HG03342 (cell line): ENCODE measurements at regions not wholly inside any gene's neighbourhood (a gene's known extent, or its start where the extent isn't known, plus 50 kb on each side); places are given as distances from the start of the nearest gene placed in this dataset.
"Not testable (repeated sequence)": the region's sequence is repeated elsewhere in the genome, so short reads cannot be mapped to it uniquely, and the experiment has no call there.

Experiments
- ATAC-seq: cut with Tn5 transposase; IDR thresholded peaks from one replicate; pipeline ENCODE4 v1.9.1; 2021; ENCODE audit warnings: mild to moderate bottlenecking, moderate library complexity; ENCODE audit not compliant: unreplicated experiment

GRCh38 chr16:63684149-63685101, 1437.4 kb downstream of the CDH11 start:
- ATAC-seq, result no peak

- no peak for ATAC-seq
Measured at GRCh38 chr16:63682844-63683243, 1439.0 kb downstream of the CDH11 start.

GRCh38 chr16:63672493-63672892, 1449.4 kb downstream of the CDH11 start:
- no peak for ATAC-seq

GRCh38 chr16:63663155-63663554, 1458.7 kb downstream of the CDH11 start:
- no peak for ATAC-seq

GRCh38 chr16:63655846-63656245, 1466.0 kb downstream of the CDH11 start:
- no peak for ATAC-seq

- no peak for ATAC-seq
Measured at GRCh38 chr16:63653044-63653839, 1468.6 kb downstream of the CDH11 start.

GRCh38 chr16:63652091-63652490, 1469.8 kb downstream of the CDH11 start:
- no peak for ATAC-seq

GRCh38 chr16:63650550-63650949, 1471.3 kb downstream of the CDH11 start:
- no peak for ATAC-seq

- ATAC-seq, result not testable (repeated sequence)
Measured at GRCh38 chr16:63633706-63634445, 1488.0 kb downstream of the CDH11 start.

GRCh38 chr16:63629272-63629671, 1492.6 kb downstream of the CDH11 start:
- no peak for ATAC-seq

GRCh38 chr16:63628812-63629211, 1493.1 kb downstream of the CDH11 start:
- no peak for ATAC-seq

GRCh38 chr16:63625126-63625525, 1496.7 kb downstream of the CDH11 start:
- no peak for ATAC-seq

- ATAC-seq, result no peak
Measured at GRCh38 chr16:63623551-63624039, 1498.3 kb downstream of the CDH11 start.

- ATAC-seq, result no peak
Measured at GRCh38 chr16:63618896-63619485, 1502.9 kb downstream of the CDH11 start.

- no peak for ATAC-seq
Measured at GRCh38 chr16:63617990-63618763, 1503.7 kb downstream of the CDH11 start.

GRCh38 chr16:63617047-63617989, 1504.5 kb downstream of the CDH11 start:
- no peak for ATAC-seq

GRCh38 chr16:63614429-63614828, 1507.4 kb downstream of the CDH11 start:
- no peak for ATAC-seq

- no peak for ATAC-seq
Measured at GRCh38 chr16:63613701-63614100, 1508.2 kb downstream of the CDH11 start.
